ENCODE measurements at regions not wholly inside any gene's neighbourhood (a gene's known extent, or its start where the extent isn't known, plus 50 kb on each side); places are given as distances from the start of the nearest gene placed in this dataset.

- no peak overlapping the region for H3K4me3 ChIP-seq (replicated peaks in 1 of 3; ENCODE audit: insufficient read depth in 1 of 3, low read depth in 2 of 3, low read length in 3 of 3)
- BruUV-seq (replicated peaks), result no TSS peak
- CTCF ChIA-PET (ENCODE audit: low intra/inter-chr PET ratio, low total read pairs), result no interaction called here
- no peak overlapping the region for H3K27ac ChIP-seq (ENCODE audit: extremely low read length, insufficient read depth, low read length)
- no peaks in the 10 kb centered on the region for H4K20me1 ChIP-seq (ENCODE audit: insufficient read depth, low read length)
- no peaks in the 10 kb centered on the region for H3K79me2 ChIP-seq (ENCODE audit: insufficient read depth, low read length)
- H3K27me3 ChIP-seq (ENCODE audit: control insufficient read depth in 1 of 2, insufficient read depth in 2 of 2, low read length in 2 of 2), result no peaks in the 10 kb centered on the region
- H3K36me3 ChIP-seq (replicated peaks in 1 of 2; ENCODE audit: control insufficient read depth in 1 of 2, insufficient read depth in 2 of 2, low read length in 2 of 2), result no peaks in the 10 kb centered on the region
- H2AFZ ChIP-seq (ENCODE audit: low read length), result no peak overlapping the region
- POLR2A ChIA-PET, result no interaction called here
- no peak overlapping the region for H3K4me2 ChIP-seq (ENCODE audit: low read depth, low read length)
- H3K4me1 ChIP-seq (ENCODE audit: insufficient read depth, low read length), result no peaks in the 10 kb centered on the region
- no CpG with 5 or more reads among the region's 2 CpGs for WGBS (ENCODE audit: low lambda C conversion rate)
- intact Hi-C loops (cut with micrococcal nuclease; ENCODE audit: unreplicated experiment) (no loop called here), in situ Hi-C loops (cut with HindIII; ENCODE audit: extremely low pct_ligation_motif_present, low pct_unique_long_range_greater_than_20kb) (loop anchor here (25.0 kb wide), 1 partner anchor 108 kb away; no protein-coding TSS in a partner anchor)
- DNase-seq (ENCODE audit: low spot score), result no peak
- no peak for ATAC-seq
- TF ChIP-seq HOXA5 (CRISPR knock-in tag; IDR thresholded peaks at IDR 0.05) (no peak), SKI (IDR thresholded peaks at IDR 0.05; ENCODE audit: partially characterized antibody) (no peak), MLLT10 (CRISPR knock-in tag; IDR thresholded peaks at IDR 0.05) (no peak), BRD4 (CRISPR knock-in tag; IDR thresholded peaks at IDR 0.05) (no peak), TOPORS (CRISPR knock-in tag; IDR thresholded peaks at IDR 0.05) (no peak), POLR2AphosphoS2 (IDR thresholded peaks at IDR 0.05; ENCODE audit: low read depth, low read length) (no peak), HDAC6 (IDR thresholded peaks at IDR 0.05; ENCODE audit: low read depth, low read length) (no peak), ZGPAT (CRISPR knock-in tag; IDR thresholded peaks at IDR 0.05) (no peak), NAIF1 (CRISPR knock-in tag; IDR thresholded peaks at IDR 0.05; ENCODE audit: borderline replicate concordance) (no peak), MTF1 (CRISPR knock-in tag; IDR thresholded peaks at IDR 0.05) (no peak), ZNF75D (CRISPR knock-in tag; IDR thresholded peaks at IDR 0.05; ENCODE audit: borderline replicate concordance) (no peak)
- peaks cover 33% of the 10 kb centered on the region for H3K9me3 ChIP-seq (ENCODE audit: low read length)
- FAIRE-seq, result no peak
- no peak overlapping the region for H3K9ac ChIP-seq (ENCODE audit: insufficient read depth, low read depth, low read length)
Observed at GRCh38 chrY:8629636-8630035, 707.6 kb upstream of the TSPY4 start.

Measured in HepG2 (cell line).